Neutrophil (primary cell): ENCODE measurements at regions not wholly inside any gene's neighbourhood (a gene's known extent, or its start where the extent isn't known, plus 50 kb on each side); places are given as distances from the start of the nearest gene placed in this dataset.

Source experiments
- H3K27ac ChIP-seq: fragments of 200-600 bp; sonication (generic); 2 replicates; pipeline ENCODE4 v1.5.1; 2016; ENCODE audit warnings: mild to moderate bottlenecking, moderate library complexity
- H3K27me3 ChIP-seq: fragments of 200-600 bp; sonication (generic); 2 replicates; pipeline ENCODE4 v1.6.0; 2016; ENCODE audit warnings: mild to moderate bottlenecking
- H3K36me3 ChIP-seq: fragments of 200-600 bp; sonication (generic); 2 replicates; pipeline ENCODE4 v1.5.1; 2017
- H3K4me1 ChIP-seq, 2 experiments: fragments of 200-600 bp in 1 of 2; sonication (generic) in 1 of 2; 1 replicate in 1 of 2; 2 replicates in 1 of 2; pipeline versions ENCODE4 v1.5.1 to v1.6.1; 2013 to 2016; ENCODE audit warnings: low read depth in 1 of 2, low read length in 1 of 2, mild to moderate bottlenecking in 1 of 2, moderate library complexity in 1 of 2; ENCODE audit not compliant: control insufficient read depth in 1 of 2, insufficient read depth in 1 of 2
- H3K4me3 ChIP-seq, 2 experiments: fragments of 200-600 bp in 1 of 2; sonication (generic) in 1 of 2; 1 replicate in 1 of 2; 2 replicates in 1 of 2; pipeline ENCODE4 v1.5.1; 2013 to 2016; ENCODE audit warnings: low read depth in 1 of 2, low read length in 1 of 2, mild to moderate bottlenecking in 1 of 2, moderate library complexity in 1 of 2
- H3K9me3 ChIP-seq: fragments of 200-600 bp; sonication (generic); 2 replicates; pipeline ENCODE4 v1.5.1; 2016
- TF ChIP-seq, protein P1 (sequence below): fragments of 200-600 bp; sonication (generic); IDR thresholded peaks from 2 replicates; pipeline ENCODE4 v1.5.1; 2016; ENCODE audit warnings: antibody characterized with exemption

DNA sequence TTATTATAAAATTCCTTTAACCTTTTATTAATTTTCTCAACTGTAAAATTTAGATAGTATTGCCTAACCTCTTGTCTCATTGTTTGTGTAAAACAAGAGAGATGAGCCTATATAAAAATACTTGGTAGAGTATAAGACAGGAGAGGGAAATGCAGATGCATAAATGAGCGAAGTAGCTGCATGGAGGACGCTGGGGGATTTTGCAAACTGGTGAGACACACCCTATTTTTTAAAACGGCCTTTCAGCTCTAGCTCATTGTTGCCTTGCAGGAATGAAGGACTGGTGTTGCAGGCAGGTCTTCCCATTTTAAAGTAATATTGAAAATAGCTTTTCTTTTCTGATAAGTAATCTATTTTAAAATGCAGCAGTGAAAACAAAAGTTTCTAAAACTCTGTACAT, 435.3 kb upstream of the HNRNPA3 start:
- TF ChIP-seq, protein P1, sequence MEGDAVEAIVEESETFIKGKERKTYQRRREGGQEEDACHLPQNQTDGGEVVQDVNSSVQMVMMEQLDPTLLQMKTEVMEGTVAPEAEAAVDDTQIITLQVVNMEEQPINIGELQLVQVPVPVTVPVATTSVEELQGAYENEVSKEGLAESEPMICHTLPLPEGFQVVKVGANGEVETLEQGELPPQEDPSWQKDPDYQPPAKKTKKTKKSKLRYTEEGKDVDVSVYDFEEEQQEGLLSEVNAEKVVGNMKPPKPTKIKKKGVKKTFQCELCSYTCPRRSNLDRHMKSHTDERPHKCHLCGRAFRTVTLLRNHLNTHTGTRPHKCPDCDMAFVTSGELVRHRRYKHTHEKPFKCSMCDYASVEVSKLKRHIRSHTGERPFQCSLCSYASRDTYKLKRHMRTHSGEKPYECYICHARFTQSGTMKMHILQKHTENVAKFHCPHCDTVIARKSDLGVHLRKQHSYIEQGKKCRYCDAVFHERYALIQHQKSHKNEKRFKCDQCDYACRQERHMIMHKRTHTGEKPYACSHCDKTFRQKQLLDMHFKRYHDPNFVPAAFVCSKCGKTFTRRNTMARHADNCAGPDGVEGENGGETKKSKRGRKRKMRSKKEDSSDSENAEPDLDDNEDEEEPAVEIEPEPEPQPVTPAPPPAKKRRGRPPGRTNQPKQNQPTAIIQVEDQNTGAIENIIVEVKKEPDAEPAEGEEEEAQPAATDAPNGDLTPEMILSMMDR = no peak
- Histone ChIP-seq H3K9me3 (no peaks in the 10 kb centered on the region), H3K36me3 (no peaks in the 10 kb centered on the region), H3K27me3 (no peaks in the 10 kb centered on the region), H3K4me1 (no peaks in the 10 kb centered on the region), H3K4me3 (no peak overlapping the region), H3K27ac (no peak overlapping the region)

DNA sequence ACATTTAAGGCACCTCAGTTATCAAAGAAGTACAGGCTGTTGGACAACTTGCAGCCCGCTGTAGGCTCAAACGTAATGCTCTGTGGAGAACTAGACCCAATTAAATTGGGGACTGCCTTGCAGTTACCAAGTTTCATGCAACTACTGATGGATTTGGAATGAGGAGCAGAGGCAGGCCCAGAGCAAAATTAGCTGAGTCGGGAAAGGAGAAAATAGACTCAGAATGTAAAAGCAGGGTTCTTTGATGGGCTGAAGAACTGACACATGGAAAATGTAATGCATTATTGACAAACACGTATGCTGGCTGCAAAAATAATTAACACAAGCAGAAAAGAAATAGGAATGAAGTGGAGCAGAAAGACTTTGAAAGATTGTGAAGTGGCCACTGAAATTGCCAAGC, 432.7 kb upstream of the HNRNPA3 start:
- TF ChIP-seq, protein P1 = no peak

DNA sequence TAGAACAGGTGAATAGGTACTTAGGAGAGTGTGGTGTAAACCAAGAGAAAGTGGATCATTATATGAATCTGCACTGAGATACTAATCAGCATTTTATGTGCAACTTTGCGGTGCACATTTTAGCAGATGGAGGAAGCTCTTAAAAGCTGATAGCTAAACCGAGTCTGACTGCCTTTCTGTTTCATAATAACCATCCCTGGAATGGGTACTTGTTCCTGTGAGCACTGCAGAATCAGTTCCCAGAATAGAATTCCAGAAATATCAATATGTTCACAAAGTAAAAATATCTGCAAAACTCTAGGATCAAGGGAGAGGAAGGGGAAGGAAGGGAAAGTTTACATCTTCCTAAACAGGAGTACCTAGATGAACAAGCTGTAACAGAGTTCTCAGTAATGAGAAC, 432.2 kb upstream of the HNRNPA3 start:
- no peaks in the 10 kb centered on the region for H3K9me3 ChIP-seq

More for the DNA sequence above, 432.7 kb upstream of the HNRNPA3 start:
- no peaks in the 10 kb centered on the region for H3K36me3 ChIP-seq
- no peaks in the 10 kb centered on the region for H3K27me3 ChIP-seq
- no peak overlapping the region for H3K4me3 ChIP-seq
- H3K9me3 ChIP-seq = no peaks in the 10 kb centered on the region
- H3K27ac ChIP-seq = no peak overlapping the region
- H3K4me1 ChIP-seq = no peaks in the 10 kb centered on the region

DNA sequence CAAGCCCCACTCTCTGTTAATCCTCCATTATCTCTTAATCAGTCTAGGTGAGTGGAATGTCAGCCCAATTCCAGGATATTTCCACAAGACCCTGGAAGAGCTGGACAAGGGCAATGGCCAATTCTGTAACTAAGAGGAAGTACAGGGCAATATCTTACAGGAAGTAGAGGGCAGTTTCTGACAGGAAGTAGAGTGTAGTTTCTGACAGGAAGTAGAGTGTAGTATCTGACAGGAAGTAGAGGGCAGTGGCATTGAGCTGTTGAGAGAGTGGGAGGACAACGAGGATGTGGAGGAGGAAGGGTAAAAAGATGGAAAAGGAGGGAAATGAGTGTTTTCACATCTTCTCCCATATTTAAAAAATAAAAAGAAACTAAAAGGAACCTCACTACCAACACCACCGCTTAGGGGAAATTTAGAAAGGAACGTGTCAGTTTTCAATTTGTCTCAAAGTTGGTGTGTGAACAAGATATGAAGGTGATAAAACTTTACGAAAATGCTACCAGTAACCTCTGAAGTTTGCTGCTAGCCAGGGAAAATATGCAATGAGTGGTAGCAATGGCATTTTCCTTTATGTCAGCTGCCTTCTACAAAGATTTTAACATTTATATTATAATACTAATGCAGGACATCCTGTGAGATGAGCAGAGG, 430.9 kb upstream of the HNRNPA3 start:
- Histone ChIP-seq H3K4me3 (no peak overlapping the region), H3K36me3 (no peaks in the 10 kb centered on the region), H3K27ac (no peak overlapping the region), H3K9me3 (no peaks in the 10 kb centered on the region), H3K4me1 (no peaks in the 10 kb centered on the region), H3K27me3 (no peaks in the 10 kb centered on the region)
- TF ChIP-seq, protein P1 = no peak

More for the DNA sequence above, 432.2 kb upstream of the HNRNPA3 start:
- TF ChIP-seq, protein P1 = no peak
- no peaks in the 10 kb centered on the region for H3K36me3 ChIP-seq
- no peaks in the 10 kb centered on the region for H3K4me1 ChIP-seq
- no peaks in the 10 kb centered on the region for H3K27me3 ChIP-seq
- no peak overlapping the region for H3K27ac ChIP-seq
- H3K4me3 ChIP-seq = no peak overlapping the region

DNA sequence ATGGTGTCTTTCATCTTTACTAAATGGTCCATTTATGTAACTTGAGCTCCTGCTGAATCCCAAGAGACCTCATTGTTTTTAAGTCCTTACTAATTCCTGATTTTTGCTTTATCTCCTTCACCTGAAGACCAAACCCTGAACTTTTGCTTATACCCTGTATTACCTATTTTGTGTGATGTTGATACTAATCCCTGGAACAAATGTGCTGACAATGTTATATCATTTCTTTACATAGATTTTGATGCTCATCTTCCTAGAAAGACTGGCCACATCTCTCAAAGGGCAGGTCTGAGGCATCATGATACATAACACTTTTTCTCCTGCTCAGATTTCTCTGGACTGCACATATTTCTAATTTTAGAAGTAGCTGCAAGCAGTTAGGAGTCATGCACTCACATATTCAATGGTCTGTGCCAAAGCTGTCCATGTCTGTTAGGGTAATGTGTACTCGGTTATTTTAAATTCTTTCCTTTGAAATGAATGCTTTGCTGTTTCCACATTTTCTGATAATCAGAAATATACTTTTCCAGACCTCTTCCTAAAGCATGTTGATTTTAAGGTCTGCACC, 427.9 kb upstream of the HNRNPA3 start:
- Histone ChIP-seq H3K9me3 (no peaks in the 10 kb centered on the region), H3K27ac (no peak overlapping the region), H3K4me3 (no peak overlapping the region), H3K36me3 (no peaks in the 10 kb centered on the region), H3K27me3 (no peaks in the 10 kb centered on the region), H3K4me1 (no peaks in the 10 kb centered on the region)
- TF ChIP-seq, protein P1 = no peak
